ENCODE measurements at regions not wholly inside any gene's neighbourhood (a gene's known extent, or its start where the extent isn't known, plus 50 kb on each side); places are given as distances from the start of the nearest gene placed in this dataset.

DNA sequence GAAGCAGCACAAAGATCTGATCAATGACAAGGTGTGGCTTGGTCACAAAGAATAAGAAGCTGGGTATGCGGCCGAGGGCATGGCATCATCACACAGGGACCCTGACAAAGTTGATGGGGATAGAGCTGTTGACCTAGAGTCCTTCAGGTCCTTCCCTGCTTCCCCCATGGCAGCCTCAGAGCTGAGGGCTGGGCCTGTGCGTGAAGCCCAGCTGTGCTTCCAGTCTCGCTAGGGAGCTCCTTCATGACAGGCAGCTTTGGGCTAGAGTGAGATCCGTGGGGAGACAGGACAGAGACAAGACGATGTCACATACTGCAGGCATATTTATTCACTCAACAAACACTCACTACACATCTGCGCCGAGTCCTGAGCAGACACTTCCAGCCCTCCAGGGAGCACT lies 56.4 kb upstream of the NEURL1B start:
- TF ChIP-seq, protein P1, sequence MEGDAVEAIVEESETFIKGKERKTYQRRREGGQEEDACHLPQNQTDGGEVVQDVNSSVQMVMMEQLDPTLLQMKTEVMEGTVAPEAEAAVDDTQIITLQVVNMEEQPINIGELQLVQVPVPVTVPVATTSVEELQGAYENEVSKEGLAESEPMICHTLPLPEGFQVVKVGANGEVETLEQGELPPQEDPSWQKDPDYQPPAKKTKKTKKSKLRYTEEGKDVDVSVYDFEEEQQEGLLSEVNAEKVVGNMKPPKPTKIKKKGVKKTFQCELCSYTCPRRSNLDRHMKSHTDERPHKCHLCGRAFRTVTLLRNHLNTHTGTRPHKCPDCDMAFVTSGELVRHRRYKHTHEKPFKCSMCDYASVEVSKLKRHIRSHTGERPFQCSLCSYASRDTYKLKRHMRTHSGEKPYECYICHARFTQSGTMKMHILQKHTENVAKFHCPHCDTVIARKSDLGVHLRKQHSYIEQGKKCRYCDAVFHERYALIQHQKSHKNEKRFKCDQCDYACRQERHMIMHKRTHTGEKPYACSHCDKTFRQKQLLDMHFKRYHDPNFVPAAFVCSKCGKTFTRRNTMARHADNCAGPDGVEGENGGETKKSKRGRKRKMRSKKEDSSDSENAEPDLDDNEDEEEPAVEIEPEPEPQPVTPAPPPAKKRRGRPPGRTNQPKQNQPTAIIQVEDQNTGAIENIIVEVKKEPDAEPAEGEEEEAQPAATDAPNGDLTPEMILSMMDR (IDR thresholded peaks at IDR 0.05): no peak
- TF ChIP-seq POLR2A (IDR thresholded peaks at IDR 0.05): no peak
- DNase-seq (peak in 2 of 5 donors; percentile 55), ATAC-seq (peak in 2 of 4 donors; percentile 12 to 33)
- intact Hi-C loops (cut with DNase I): loop anchor here in 8 of 10 donors (1.0 to 10.0 kb wide), 13 partner anchors 52 to 113 kb away; partner anchors contain the start of gene NEURL1B (in 5 of the 8)
- no peaks in the 10 kb centered on the region for H3K27me3 ChIP-seq
- WGBS, 4 donors: 53 to 71% (median 56%) methylated on average over 6 to 8 of the region's 8 CpGs
- H3K36me3 ChIP-seq: no peaks in the 10 kb centered on the region
- peak overlapping the region; percentile 73 to 97 (median 87) for H3K27ac ChIP-seq
- H3K4me1 ChIP-seq: peaks cover 0 to 73% (median 46%) of the 10 kb centered on the region in 12 donors
- H3K9me3 ChIP-seq: no peaks in the 10 kb centered on the region
- peak overlapping the region in 1 of 12 donors; percentile 18 for H3K4me3 ChIP-seq

DNA sequence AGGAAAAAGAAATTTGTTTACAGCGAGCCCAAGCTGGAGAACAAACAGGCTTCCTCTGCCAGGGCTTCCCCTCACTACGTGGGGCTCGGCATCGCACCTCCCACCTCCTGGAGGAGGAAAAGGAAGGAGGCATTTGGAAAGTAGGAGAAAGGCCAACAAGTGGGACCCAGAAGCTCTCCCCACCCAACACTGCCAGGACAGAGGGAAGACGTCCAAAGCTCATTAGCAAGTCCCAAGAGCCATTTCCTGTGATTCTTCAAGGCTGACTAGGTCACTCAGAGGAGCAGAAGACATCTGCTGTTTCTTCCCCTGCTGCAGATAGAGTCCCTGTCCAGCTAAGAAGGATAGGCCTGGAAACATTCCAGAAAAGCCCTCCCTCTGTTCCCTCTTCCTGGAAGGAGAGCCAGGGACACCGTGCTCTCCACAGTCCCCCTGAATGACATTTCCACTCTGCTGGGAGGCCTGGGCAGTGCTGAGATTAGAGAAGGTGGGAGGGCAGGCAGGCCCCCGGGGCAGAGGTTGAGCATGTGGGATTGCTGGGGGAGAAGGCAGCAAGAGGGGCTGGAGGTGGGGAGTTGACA lies 57.0 kb upstream of the NEURL1B start:
- DNase-seq (peak; percentile 73 to 80 (median 79)), ATAC-seq (peak; percentile 81 to 89 (median 86))
- Histone ChIP-seq H3K36me3 (no peaks in the 10 kb centered on the region), H3K4me3 (no peak overlapping the region), H3K27me3 (no peaks in the 10 kb centered on the region), H3K9me3 (no peaks in the 10 kb centered on the region), H3K4me1 (peaks cover 0 to 79% (median 49%) of the 10 kb centered on the region in 12 donors), H3K27ac (peak overlapping the region; percentile 73 to 97 (median 87))
- no peak for TF ChIP-seq POLR2A (IDR thresholded peaks at IDR 0.05)
- TF ChIP-seq, protein P1 (IDR thresholded peaks at IDR 0.05): no peak
- intact Hi-C loops (cut with DNase I): loop anchor here in 6 of 10 donors (1.0 to 10.0 kb wide), 11 partner anchors 51 to 111 kb away; partner anchors contain the start of gene NEURL1B (in 2 of the 6)
- 29 to 40% (median 36%) methylated on average over 7 of the region's 7 CpGs for WGBS, 4 donors

- WGBS, 4 donors: 89 to 97% (median 95%) methylated on average over 6 of the region's 6 CpGs
- TF ChIP-seq, protein P1 (IDR thresholded peaks at IDR 0.05): no peak
- TF ChIP-seq POLR2A (IDR thresholded peaks at IDR 0.05): no peak
- peak in 1 of 5 donors; percentile 42 for DNase-seq
- Histone ChIP-seq H3K4me1 (peaks cover 0 to 81% (median 49%) of the 10 kb centered on the region in 12 donors), H3K36me3 (no peaks in the 10 kb centered on the region), H3K9me3 (no peaks in the 10 kb centered on the region), H3K27ac (peak overlapping the region; percentile 61 to 97 (median 87)), H3K27me3 (no peaks in the 10 kb centered on the region), H3K4me3 (no peak overlapping the region)
- intact Hi-C loops (cut with DNase I): loop anchor here in 6 of 10 donors (2.0 to 10.0 kb wide), 5 partner anchors 62 to 112 kb away; partner anchors contain the start of gene NEURL1B (in 1 of the 6)
- ATAC-seq: no peak
Observed at GRCh38 chr5:172582940-172583339, 58.1 kb upstream of the NEURL1B start.

DNA sequence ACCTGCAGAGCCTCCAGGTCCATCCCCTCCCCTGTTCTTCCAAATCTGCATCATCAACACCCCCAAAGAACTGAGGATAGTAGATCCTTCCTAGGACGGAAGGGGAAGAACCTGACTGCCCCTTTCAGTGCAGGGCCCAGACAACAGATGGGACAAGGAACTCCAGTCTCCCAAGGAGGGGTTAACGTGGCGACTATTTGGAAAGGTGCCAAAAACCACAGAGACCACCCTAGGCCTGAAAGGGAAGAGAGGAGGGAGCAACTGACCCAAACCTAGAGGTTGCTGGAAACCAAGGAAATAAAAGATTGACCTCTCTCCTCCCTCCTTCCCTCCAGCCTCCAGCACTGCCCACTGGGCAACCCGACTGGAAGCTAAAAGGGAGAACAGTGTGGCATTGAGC lies 59.7 kb upstream of the NEURL1B start:
- TF ChIP-seq POLR2A (IDR thresholded peaks at IDR 0.05): no peak
- TF ChIP-seq, protein P1 (IDR thresholded peaks at IDR 0.05): no peak
- WGBS, 4 donors: 48 to 65% (median 59%) methylated on average over 4 of the region's 4 CpGs
- H3K4me1 ChIP-seq: peaks cover 0 to 67% (median 42%) of the 10 kb centered on the region in 12 donors
- ATAC-seq (no peak), DNase-seq (peak in 2 of 5 donors; percentile 13 to 19)
- intact Hi-C loops (cut with DNase I): loop anchor here in 5 of 10 donors (5.0 to 10.0 kb wide), 4 partner anchors 63 to 113 kb away; partner anchors contain the start of gene NEURL1B (in 1 of the 5)
- no peaks in the 10 kb centered on the region for H3K36me3 ChIP-seq
- H3K27ac ChIP-seq: no peak overlapping the region
- H3K9me3 ChIP-seq: no peaks in the 10 kb centered on the region
- no peak overlapping the region for H3K4me3 ChIP-seq
- no peaks in the 10 kb centered on the region for H3K27me3 ChIP-seq
